SH-SY5Y (cell line): ENCODE measurements at regions not wholly inside any gene's neighbourhood (a gene's known extent, or its start where the extent isn't known, plus 50 kb on each side); places are given as distances from the start of the nearest gene placed in this dataset.

Experiments
- GATA2 ChIP-seq: IDR thresholded peaks from 2 replicates; pipeline ENCODE4 v1.6.1; 2011; ENCODE audit warnings: mild to moderate bottlenecking, low read depth, low read length
- GATA3 ChIP-seq: IDR thresholded peaks from 2 replicates; pipeline ENCODE4 v1.6.1; 2011; ENCODE audit warnings: low read depth, mild to moderate bottlenecking, low read length, moderate library complexity

GRCh38 chr11:38791346-38791961, 2193.4 kb upstream of the RAG2 start:
- TF ChIP-seq GATA3 (no peak), GATA2 (peak; percentile 12; the same call in 1 of the 2 replicates)

- no peak for TF ChIP-seq GATA2
- no peak for TF ChIP-seq GATA3
These were observed 2190.5 kb upstream of the RAG2 start for GRCh38 chr11:38788561-38788960.

- no peak for TF ChIP-seq GATA3
These were observed 2186.1 kb upstream of the RAG2 start for GRCh38 chr11:38784164-38784563.

- no peak for TF ChIP-seq GATA2
- no peak for TF ChIP-seq GATA3
These were observed 2168.8 kb upstream of the RAG2 start for GRCh38 chr11:38766796-38767195.

- TF ChIP-seq GATA3, result no peak
- TF ChIP-seq GATA2, result no peak
These were observed 2161.4 kb upstream of the RAG2 start for GRCh38 chr11:38759394-38759793.

GRCh38 chr11:38756537-38756936, 2158.5 kb upstream of the RAG2 start:
- TF ChIP-seq GATA2, result no peak
- no peak for TF ChIP-seq GATA3

- TF ChIP-seq GATA3, result no peak
- no peak for TF ChIP-seq GATA2
These were observed 2153.4 kb upstream of the RAG2 start for GRCh38 chr11:38751421-38751820.

GRCh38 chr11:38723361-38723760, 2125.3 kb upstream of the RAG2 start:
- TF ChIP-seq GATA3, result no peak
- no peak for TF ChIP-seq GATA2

GRCh38 chr11:38721586-38722315, 2123.7 kb upstream of the RAG2 start:
- no peak for TF ChIP-seq GATA2
- no peak for TF ChIP-seq GATA3

- TF ChIP-seq GATA3, result no peak
- TF ChIP-seq GATA2, result no peak
These were observed 2120.6 kb upstream of the RAG2 start for GRCh38 chr11:38718659-38719058.

- no peak for TF ChIP-seq GATA2
- no peak for TF ChIP-seq GATA3
These were observed 2120.0 kb upstream of the RAG2 start for GRCh38 chr11:38718049-38718448.

- TF ChIP-seq GATA3, result no peak
These were observed 2113.1 kb upstream of the RAG2 start for GRCh38 chr11:38711110-38711509.

- TF ChIP-seq GATA3, result no peak
- no peak for TF ChIP-seq GATA2
These were observed 2112.2 kb upstream of the RAG2 start for GRCh38 chr11:38710262-38710661.

GRCh38 chr11:38700111-38700510, 2102.1 kb upstream of the RAG2 start:
- TF ChIP-seq GATA2 (no peak), GATA3 (no peak)

- no peak for TF ChIP-seq GATA2
- TF ChIP-seq GATA3, result no peak
These were observed 2095.3 kb upstream of the RAG2 start for GRCh38 chr11:38693306-38693705.
